Ovary (tissue), 3 donors: ENCODE measurements at regions not wholly inside any gene's neighbourhood (a gene's known extent, or its start where the extent isn't known, plus 50 kb on each side); places are given as distances from the start of the nearest gene placed in this dataset.

ENCODE experiments used
- EP300 ChIP-seq: sonication (generic); formaldehyde crosslinking; IDR thresholded peaks from one replicate; pipeline ENCODE4 v1.6.1; 2017; ENCODE audit warnings: antibody characterized with exemption
- POLR2A ChIP-seq: fragments of 450-650 bp; IDR thresholded peaks from one replicate; pipeline ENCODE4 v1.6.1; 2017; ENCODE audit warnings: antibody characterized with exemption, mild to moderate bottlenecking, moderate library complexity
- TF ChIP-seq, protein P1 (sequence below), 3 donors: fragments of 450-650 bp in 2 of 3; fragments of 200-600 bp in 1 of 3; IDR thresholded peaks; one replicate each; pipeline versions ENCODE4 v1.5.1 to v1.8.0; 2016 to 2022; ENCODE audit warnings: antibody characterized with exemption in 3 of 3, mild to moderate bottlenecking in 1 of 3
- donor health status: DM: no; HTN: no; CAD: no.

DNA sequence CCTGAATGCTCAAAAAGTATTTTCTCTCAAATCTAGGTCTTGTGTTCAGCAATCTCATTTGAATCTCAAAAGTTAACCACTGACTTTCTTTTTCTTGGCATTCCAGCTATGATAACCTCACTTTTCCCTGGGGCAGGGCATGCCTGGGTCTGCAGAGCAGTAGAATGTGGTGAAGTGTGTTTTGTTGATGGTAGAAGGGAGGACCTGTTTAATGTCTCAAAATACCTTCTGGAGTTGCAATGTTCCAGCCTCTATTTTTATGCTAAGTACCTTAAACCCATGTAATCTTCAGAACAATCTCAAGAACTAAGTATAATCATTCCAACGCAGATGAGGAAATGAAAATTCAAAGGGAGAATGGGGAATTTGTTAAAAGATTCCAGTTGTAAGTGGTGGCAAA, 82.1 kb upstream of the FUT8 start:
- TF ChIP-seq, protein P1, sequence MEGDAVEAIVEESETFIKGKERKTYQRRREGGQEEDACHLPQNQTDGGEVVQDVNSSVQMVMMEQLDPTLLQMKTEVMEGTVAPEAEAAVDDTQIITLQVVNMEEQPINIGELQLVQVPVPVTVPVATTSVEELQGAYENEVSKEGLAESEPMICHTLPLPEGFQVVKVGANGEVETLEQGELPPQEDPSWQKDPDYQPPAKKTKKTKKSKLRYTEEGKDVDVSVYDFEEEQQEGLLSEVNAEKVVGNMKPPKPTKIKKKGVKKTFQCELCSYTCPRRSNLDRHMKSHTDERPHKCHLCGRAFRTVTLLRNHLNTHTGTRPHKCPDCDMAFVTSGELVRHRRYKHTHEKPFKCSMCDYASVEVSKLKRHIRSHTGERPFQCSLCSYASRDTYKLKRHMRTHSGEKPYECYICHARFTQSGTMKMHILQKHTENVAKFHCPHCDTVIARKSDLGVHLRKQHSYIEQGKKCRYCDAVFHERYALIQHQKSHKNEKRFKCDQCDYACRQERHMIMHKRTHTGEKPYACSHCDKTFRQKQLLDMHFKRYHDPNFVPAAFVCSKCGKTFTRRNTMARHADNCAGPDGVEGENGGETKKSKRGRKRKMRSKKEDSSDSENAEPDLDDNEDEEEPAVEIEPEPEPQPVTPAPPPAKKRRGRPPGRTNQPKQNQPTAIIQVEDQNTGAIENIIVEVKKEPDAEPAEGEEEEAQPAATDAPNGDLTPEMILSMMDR (IDR thresholded peaks at IDR 0.05): no peak
- no peak for TF ChIP-seq POLR2A
- no peak for TF ChIP-seq EP300
